GM12878 (cell line): ENCODE measurements at regions not wholly inside any gene's neighbourhood (a gene's known extent, or its start where the extent isn't known, plus 50 kb on each side); places are given as distances from the start of the nearest gene placed in this dataset.

Experiments
- ATAC-seq: fragments of 200-7000 bp; cut with Tn5 transposase; 3 replicates; pipeline ENCODE4 v1.9.1; 2020; ENCODE audit warnings: mild to moderate bottlenecking, moderate library complexity
- BruUV-seq: library from RNA; stranded (reverse); fragments of 400-500 nt; replicated peaks from 2 replicates; lab custom pipeline; 2021; lab: Mats Ljungman, UMichigan
- CTCF ChIA-PET: fragments of 300-600 bp; sonication (Branson Sonifier 250); formaldehyde crosslinking; extraction: SDS; loops from one replicate; lab custom pipeline; 2021; ENCODE audit warnings: inconsistent platforms; lab: Yijun Ruan, JAX
- POLR2A ChIA-PET: fragments of 350-600 bp; formaldehyde crosslinking; extraction: SDS; loops from one replicate; lab custom pipeline; 2021; ENCODE audit warnings: inconsistent platforms; lab: Charles Lee
- RAD21 ChIA-PET: fragments of 300-600 bp; sonication (Branson Sonifier 250); formaldehyde crosslinking; loops from one replicate; lab custom pipeline; 2023; ENCODE audit warnings: antibody characterized with exemption; ENCODE audit not compliant: unreplicated experiment; lab: Charles Lee
- SMC1A ChIA-PET: fragments of 300-600 bp; sonication (Branson Sonifier 250); formaldehyde crosslinking; loops from one replicate; lab custom pipeline; 2023; ENCODE audit not compliant: unreplicated experiment, uncharacterized antibody; lab: Charles Lee
- DNase-seq: peaks from one replicate; pipeline ENCODE4 v3.0.0-alpha.2; 2011; ENCODE audit warnings: low read depth, low spot score
- FAIRE-seq: peaks from 3 replicates; lab custom pipeline; 2011; peaks lifted over from hg19 to GRCh38; lab: Jason Lieb, UNC
- H2AFZ ChIP-seq: 2 replicates; pipeline ENCODE4 v1.6.0; 2011; ENCODE audit warnings: low read depth, low read length, control low read depth; ENCODE audit not compliant: control insufficient read depth
- H3K27ac ChIP-seq: 2 replicates; pipeline ENCODE4 v1.5.1; 2011; ENCODE audit warnings: control low read depth; ENCODE audit not compliant: control insufficient read depth, insufficient read depth
- H3K27me3 ChIP-seq, 2 experiments: replicated peaks in 1 of 2; 2 replicates each; pipeline versions ENCODE4 v1.6.0 to v1.6.1; 2011; ENCODE audit warnings: low read length in 1 of 2; ENCODE audit not compliant: control insufficient read depth in 2 of 2, insufficient read depth in 2 of 2
- H3K36me3 ChIP-seq, 2 experiments: 2 replicates each; pipeline ENCODE4 v1.5.1; 2011; ENCODE audit warnings: low read length in 1 of 2; ENCODE audit not compliant: control insufficient read depth in 2 of 2, insufficient read depth in 2 of 2
- H3K4me1 ChIP-seq: 2 replicates; pipeline ENCODE4 v1.6.1; 2011; ENCODE audit warnings: mild to moderate bottlenecking, low read length, moderate library complexity, mixed read lengths; ENCODE audit not compliant: control insufficient read depth, insufficient read depth
- H3K4me2 ChIP-seq: 2 replicates; pipeline ENCODE4 v1.6.0; 2011; ENCODE audit warnings: control low read depth; ENCODE audit not compliant: control insufficient read depth, insufficient read depth
- H3K4me3 ChIP-seq: fragments of 200-600 bp; sonication (generic); 2 replicates; pipeline ENCODE4 v1.5.1; 2016
- H3K79me2 ChIP-seq: 2 replicates; pipeline ENCODE4 v1.6.0; 2011; ENCODE audit warnings: low read length; ENCODE audit not compliant: control insufficient read depth, insufficient read depth
- H3K9ac ChIP-seq: 2 replicates; pipeline ENCODE4 v1.8.0; 2011; ENCODE audit warnings: low read length, control low read depth, mixed read lengths; ENCODE audit not compliant: control insufficient read depth, insufficient read depth
- H3K9me3 ChIP-seq: replicated peaks from 3 replicates; pipeline ENCODE4 v1.5.1; 2011; ENCODE audit warnings: mild to moderate bottlenecking, low read length; ENCODE audit not compliant: control insufficient read depth, insufficient read depth
- H4K20me1 ChIP-seq: 2 replicates; pipeline ENCODE4 v1.6.0; 2011; ENCODE audit not compliant: control insufficient read depth, insufficient read depth
- ATF7 ChIP-seq: fragments of 450-650 bp; IDR thresholded peaks from 2 replicates; pipeline ENCODE4 v1.6.1; 2016; ENCODE audit warnings: low read depth, mild to moderate bottlenecking
- FOS ChIP-seq: IDR thresholded peaks from 3 replicates; pipeline ENCODE4 v1.6.1; 2011; ENCODE audit warnings: borderline replicate concordance; ENCODE audit not compliant: insufficient read length; ENCODE audit errors: extremely low read depth
- HDGF ChIP-seq: fragments of 450-650 bp; IDR thresholded peaks from 2 replicates; pipeline ENCODE4 v1.6.1; 2016; ENCODE audit warnings: antibody characterized with exemption
- JUND ChIP-seq: IDR thresholded peaks from 2 replicates; pipeline ENCODE4 v1.6.1; 2012; ENCODE audit warnings: low read depth, mild to moderate bottlenecking, low read length, improper control_type of control experiment, moderate library complexity
- REST ChIP-seq: IDR thresholded peaks from 2 replicates; pipeline ENCODE4 v1.6.1; 2012; ENCODE audit warnings: mild to moderate bottlenecking, low read depth, low read length
- SREBF2 ChIP-seq: IDR thresholded peaks from 2 replicates; pipeline ENCODE4 v1.6.1; 2012; ENCODE audit warnings: mild to moderate bottlenecking, low read length
- USF1 ChIP-seq: IDR thresholded peaks from 2 replicates; pipeline ENCODE4 v1.6.1; 2011; ENCODE audit warnings: borderline replicate concordance, low read depth, mild to moderate bottlenecking, moderate library complexity, mixed read lengths, low read length; ENCODE audit not compliant: insufficient read depth; ENCODE audit errors: extremely low read length
- ZNF217 ChIP-seq: fragments of 450-650 bp; IDR thresholded peaks from 2 replicates; pipeline ENCODE4 v1.6.1; 2017; ENCODE audit warnings: antibody characterized with exemption, mild to moderate bottlenecking
- ZNF622 ChIP-seq: fragments of 450-650 bp; IDR thresholded peaks from 2 replicates; pipeline ENCODE4 v1.6.1; 2017; ENCODE audit warnings: mild to moderate bottlenecking, inconsistent platforms
- WGBS: methylation state at CpG from one replicate; pipeline ENCODE4 v1.1.6; 2016; ENCODE audit warnings: low lambda C conversion rate; ENCODE audit not compliant: insufficient replicate concordance, insufficient coverage; ENCODE audit errors: missing lambda C conversion rate; 5-methylcytosine and 5-hydroxymethylcytosine counted together
- in situ Hi-C: fragments of 300-500 bp; cut with MboI; formaldehyde crosslinking; loops from 9 replicates; pipeline ENCODE4 v1.14.3; 2018; ENCODE audit warnings: mixed read lengths
- intact Hi-C: fragments of 100-400 bp; cut with micrococcal nuclease; formaldehyde crosslinking; loops from one replicate; pipeline ENCODE4 v1.14.2; 2022; ENCODE audit not compliant: unreplicated experiment
- TF ChIP-seq, protein P1 (sequence below): fragments of 450-650 bp; IDR thresholded peaks from 2 replicates; pipeline ENCODE4 v1.6.1; 2018; ENCODE audit warnings: mild to moderate bottlenecking, low read depth, moderate library complexity; ENCODE audit not compliant: partially characterized antibody

DNA sequence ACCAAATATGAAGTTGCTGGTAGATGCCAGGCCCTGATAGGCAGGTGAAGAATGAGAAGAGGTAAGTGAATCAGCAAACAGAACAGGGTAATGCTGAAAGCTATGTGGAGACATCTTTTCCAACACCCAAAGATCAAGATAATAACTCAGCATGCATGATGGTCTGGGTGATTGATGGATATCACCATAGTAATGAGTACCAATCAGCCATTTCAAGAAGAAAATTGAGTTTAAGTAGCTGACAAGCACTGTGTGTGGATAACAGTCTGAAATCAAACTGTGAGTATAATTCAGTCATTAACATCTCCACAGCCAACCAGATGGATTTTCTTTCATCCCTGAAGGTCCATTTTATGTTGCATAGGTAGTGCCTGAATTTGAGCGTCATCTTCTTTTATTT, 289.6 kb upstream of the SMIM31 start:
- FAIRE-seq (no peak), DNase-seq (no peak), ATAC-seq (no peak)
- BruUV-seq, result no TSS peak
- H3K4me1 ChIP-seq, result no peaks in the 10 kb centered on the region
- ChIA-PET RAD21 (no interaction called here), SMC1A (interaction anchor here (0.6 kb wide), 1 partner anchor 1496 kb away, joined by 3 read pairs; no protein-coding TSS in a partner anchor), CTCF (interaction anchor here (1.0 kb wide), 1 partner anchor 8 kb away, joined by 3 read pairs; no protein-coding TSS in a partner anchor), POLR2A (interaction anchor here (1.0 kb wide), 1 partner anchor 26 kb away, joined by 3 read pairs; no protein-coding TSS in a partner anchor)
- H3K27me3 ChIP-seq, result no peaks in the 10 kb centered on the region
- no peaks in the 10 kb centered on the region for H3K36me3 ChIP-seq
- no peak for TF ChIP-seq FOS
- TF ChIP-seq JUND, result no peak
- no peak for TF ChIP-seq SREBF2
- TF ChIP-seq REST, result no peak
- no peak for TF ChIP-seq ZNF217
- no peak for TF ChIP-seq ATF7
- no peak for TF ChIP-seq USF1
- TF ChIP-seq, protein P1, sequence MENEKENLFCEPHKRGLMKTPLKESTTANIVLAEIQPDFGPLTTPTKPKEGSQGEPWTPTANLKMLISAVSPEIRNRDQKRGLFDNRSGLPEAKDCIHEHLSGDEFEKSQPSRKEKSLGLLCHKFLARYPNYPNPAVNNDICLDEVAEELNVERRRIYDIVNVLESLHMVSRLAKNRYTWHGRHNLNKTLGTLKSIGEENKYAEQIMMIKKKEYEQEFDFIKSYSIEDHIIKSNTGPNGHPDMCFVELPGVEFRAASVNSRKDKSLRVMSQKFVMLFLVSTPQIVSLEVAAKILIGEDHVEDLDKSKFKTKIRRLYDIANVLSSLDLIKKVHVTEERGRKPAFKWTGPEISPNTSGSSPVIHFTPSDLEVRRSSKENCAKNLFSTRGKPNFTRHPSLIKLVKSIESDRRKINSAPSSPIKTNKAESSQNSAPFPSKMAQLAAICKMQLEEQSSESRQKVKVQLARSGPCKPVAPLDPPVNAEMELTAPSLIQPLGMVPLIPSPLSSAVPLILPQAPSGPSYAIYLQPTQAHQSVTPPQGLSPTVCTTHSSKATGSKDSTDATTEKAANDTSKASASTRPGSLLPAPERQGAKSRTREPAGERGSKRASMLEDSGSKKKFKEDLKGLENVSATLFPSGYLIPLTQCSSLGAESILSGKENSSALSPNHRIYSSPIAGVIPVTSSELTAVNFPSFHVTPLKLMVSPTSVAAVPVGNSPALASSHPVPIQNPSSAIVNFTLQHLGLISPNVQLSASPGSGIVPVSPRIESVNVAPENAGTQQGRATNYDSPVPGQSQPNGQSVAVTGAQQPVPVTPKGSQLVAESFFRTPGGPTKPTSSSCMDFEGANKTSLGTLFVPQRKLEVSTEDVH, result no peak
- no peak for TF ChIP-seq ZNF622
- TF ChIP-seq HDGF, result no peak
- intact Hi-C loops, result no loop called here
- H3K4me2 ChIP-seq, result no peak overlapping the region
- in situ Hi-C loops, result no loop called here
- WGBS, result 9% methylated on average over 1 of the region's 1 CpG
- H3K79me2 ChIP-seq, result no peaks in the 10 kb centered on the region
- no peak overlapping the region for H3K4me3 ChIP-seq
- no peaks in the 10 kb centered on the region for H3K9me3 ChIP-seq
- H3K27ac ChIP-seq, result no peak overlapping the region
- no peaks in the 10 kb centered on the region for H4K20me1 ChIP-seq
- H3K9ac ChIP-seq, result no peak overlapping the region
- H2AFZ ChIP-seq, result no peak overlapping the region
